Osteoblast (primary cell): ENCODE measurements at regions not wholly inside any gene's neighbourhood (a gene's known extent, or its start where the extent isn't known, plus 50 kb on each side); places are given as distances from the start of the nearest gene placed in this dataset.

Experiments
- DNase-seq: peaks from one replicate; pipeline ENCODE4 v3.0.0; 2011; ENCODE audit warnings: low spot score, mixed read lengths; ENCODE audit not compliant: insufficient read length; ENCODE audit errors: missing footprints
- H2AFZ ChIP-seq: 2 replicates; pipeline ENCODE4 v1.6.0; 2011; ENCODE audit warnings: mild to moderate bottlenecking, low read length
- H3K27ac ChIP-seq: 2 replicates; pipeline ENCODE4 v1.5.1; 2011; ENCODE audit warnings: mild to moderate bottlenecking, low read depth, low read length, moderate library complexity
- H3K27me3 ChIP-seq: 2 replicates; pipeline ENCODE4 v1.6.0; 2012; ENCODE audit warnings: mild to moderate bottlenecking, control low read depth, inconsistent platforms, low read length, moderate library complexity; ENCODE audit not compliant: insufficient read depth
- H3K36me3 ChIP-seq: 2 replicates; pipeline ENCODE4 v1.5.1; 2011; ENCODE audit warnings: mild to moderate bottlenecking, low read length, control low read depth, moderate library complexity; ENCODE audit not compliant: insufficient read depth
- H3K4me1 ChIP-seq: 2 replicates; pipeline ENCODE4 v1.5.1; 2011; ENCODE audit warnings: mild to moderate bottlenecking, low read length, control low read depth, moderate library complexity; ENCODE audit not compliant: insufficient read depth
- H3K4me2 ChIP-seq: 2 replicates; pipeline ENCODE4 v1.6.0; 2011; ENCODE audit warnings: mild to moderate bottlenecking, low read length; ENCODE audit not compliant: insufficient read depth
- H3K4me3 ChIP-seq: fragments of 200-600 bp; sonication (generic); 3 replicates; pipeline ENCODE4 v1.5.1; 2012; ENCODE audit warnings: mild to moderate bottlenecking, low read length, inconsistent platforms; ENCODE audit not compliant: insufficient read depth
- H3K79me2 ChIP-seq: 2 replicates; pipeline ENCODE4 v1.6.0; 2012; ENCODE audit warnings: mild to moderate bottlenecking, low read length, control low read depth, inconsistent platforms; ENCODE audit not compliant: insufficient read depth
- H3K9me3 ChIP-seq: 2 replicates; pipeline ENCODE4 v1.5.1; 2011; ENCODE audit warnings: low read depth, low read length, control low read depth
- H4K20me1 ChIP-seq: 2 replicates; pipeline ENCODE4 v1.6.0; 2012; ENCODE audit warnings: mild to moderate bottlenecking, low read length, control low read depth; ENCODE audit not compliant: insufficient read depth
- TF ChIP-seq, protein P1 (sequence below): IDR thresholded peaks from 2 replicates; pipeline ENCODE4 v1.5.1; 2011; ENCODE audit warnings: mild to moderate bottlenecking, low read depth, low read length, moderate library complexity; ENCODE audit errors: extremely low read depth

DNA sequence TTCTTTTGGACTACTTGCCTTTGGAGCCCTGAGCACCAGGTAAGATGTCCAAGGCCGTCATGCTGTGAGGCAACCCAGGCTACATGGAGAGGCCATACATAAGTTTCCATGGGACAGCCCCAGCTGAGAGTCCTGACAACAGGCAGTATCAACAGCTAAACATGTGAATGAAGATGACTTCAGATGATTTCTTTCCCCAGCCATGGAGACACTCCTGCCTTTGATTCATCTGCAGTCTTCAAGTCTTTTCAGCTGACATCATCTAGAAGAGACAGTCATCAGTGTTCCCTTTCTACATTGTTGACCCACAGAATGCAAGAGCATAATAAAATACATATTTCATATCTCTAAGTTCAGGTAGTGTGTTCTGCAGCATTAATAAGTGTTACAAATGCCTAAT is 398.7 kb downstream of the BTG1 start:
- TF ChIP-seq, protein P1, sequence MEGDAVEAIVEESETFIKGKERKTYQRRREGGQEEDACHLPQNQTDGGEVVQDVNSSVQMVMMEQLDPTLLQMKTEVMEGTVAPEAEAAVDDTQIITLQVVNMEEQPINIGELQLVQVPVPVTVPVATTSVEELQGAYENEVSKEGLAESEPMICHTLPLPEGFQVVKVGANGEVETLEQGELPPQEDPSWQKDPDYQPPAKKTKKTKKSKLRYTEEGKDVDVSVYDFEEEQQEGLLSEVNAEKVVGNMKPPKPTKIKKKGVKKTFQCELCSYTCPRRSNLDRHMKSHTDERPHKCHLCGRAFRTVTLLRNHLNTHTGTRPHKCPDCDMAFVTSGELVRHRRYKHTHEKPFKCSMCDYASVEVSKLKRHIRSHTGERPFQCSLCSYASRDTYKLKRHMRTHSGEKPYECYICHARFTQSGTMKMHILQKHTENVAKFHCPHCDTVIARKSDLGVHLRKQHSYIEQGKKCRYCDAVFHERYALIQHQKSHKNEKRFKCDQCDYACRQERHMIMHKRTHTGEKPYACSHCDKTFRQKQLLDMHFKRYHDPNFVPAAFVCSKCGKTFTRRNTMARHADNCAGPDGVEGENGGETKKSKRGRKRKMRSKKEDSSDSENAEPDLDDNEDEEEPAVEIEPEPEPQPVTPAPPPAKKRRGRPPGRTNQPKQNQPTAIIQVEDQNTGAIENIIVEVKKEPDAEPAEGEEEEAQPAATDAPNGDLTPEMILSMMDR = no peak
- peak; percentile 6 for DNase-seq
- H3K36me3 ChIP-seq = no peaks in the 10 kb centered on the region
- H3K27me3 ChIP-seq = no peaks in the 10 kb centered on the region
- no peak overlapping the region for H3K4me3 ChIP-seq
- H3K79me2 ChIP-seq = no peaks in the 10 kb centered on the region
- no peak overlapping the region for H3K4me2 ChIP-seq
- no peak overlapping the region for H3K27ac ChIP-seq
- no peaks in the 10 kb centered on the region for H3K9me3 ChIP-seq
- no peak overlapping the region for H2AFZ ChIP-seq
- H4K20me1 ChIP-seq = no peaks in the 10 kb centered on the region
- peaks cover 2% of the 10 kb centered on the region for H3K4me1 ChIP-seq

DNA sequence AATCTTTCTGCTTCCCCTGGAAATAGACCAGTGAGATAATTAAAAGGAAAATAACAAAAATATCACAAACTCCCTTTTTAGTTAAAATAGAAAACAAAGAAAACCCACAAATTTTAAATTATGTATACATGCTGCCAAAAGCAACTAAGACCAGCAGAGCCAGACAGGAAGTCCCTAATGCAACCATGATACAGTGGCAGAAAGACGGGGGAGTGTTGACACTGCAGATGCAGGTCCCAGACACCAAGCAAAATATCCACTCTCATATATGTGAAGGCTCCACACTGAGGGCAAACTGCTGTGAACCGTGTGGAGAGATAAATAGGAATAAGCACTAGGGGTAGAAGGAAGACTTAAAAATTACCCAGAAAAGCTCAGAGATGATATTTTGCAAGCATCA is 401.0 kb downstream of the BTG1 start:
- Histone ChIP-seq H3K79me2 (no peaks in the 10 kb centered on the region), H3K4me2 (peak overlapping the region; percentile 58), H3K4me1 (peaks cover 2% of the 10 kb centered on the region), H3K9me3 (no peaks in the 10 kb centered on the region), H3K27ac (no peak overlapping the region), H3K36me3 (no peaks in the 10 kb centered on the region), H2AFZ (peak overlapping the region; percentile 80), H3K27me3 (no peaks in the 10 kb centered on the region), H4K20me1 (no peaks in the 10 kb centered on the region), H3K4me3 (peak overlapping the region; percentile 27)
- TF ChIP-seq, protein P1 = no peak
- no peak for DNase-seq

DNA sequence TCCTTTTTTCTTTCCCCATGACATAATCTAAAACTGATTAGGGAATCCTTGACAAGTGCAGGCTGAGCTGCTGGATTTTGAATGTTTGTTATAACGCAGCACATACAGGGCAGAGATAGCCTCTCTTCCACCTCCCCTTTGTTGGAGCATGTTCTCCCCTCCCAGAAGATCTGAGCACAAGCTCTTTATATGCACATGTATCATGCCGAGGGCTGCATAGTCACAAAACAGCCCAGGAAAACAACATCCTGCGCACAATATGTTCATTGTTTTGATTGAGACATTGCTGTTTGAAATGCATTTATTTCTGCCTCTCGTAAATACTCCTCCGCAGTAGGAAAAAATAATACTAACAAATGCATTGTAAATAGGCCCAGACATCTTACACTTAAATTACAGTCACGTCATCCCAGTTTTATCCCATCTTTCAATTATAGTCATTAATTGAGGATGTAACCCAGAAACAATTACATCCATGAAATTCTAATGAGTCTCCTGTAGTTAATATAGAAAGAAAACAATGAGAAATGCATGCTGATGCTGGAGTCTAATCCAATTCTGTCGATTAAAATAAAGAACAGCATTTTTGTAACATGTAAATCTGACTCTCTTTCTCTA is 401.8 kb downstream of the BTG1 start:
- DNase-seq = no peak
- Histone ChIP-seq H4K20me1 (no peaks in the 10 kb centered on the region), H3K4me2 (no peak overlapping the region), H3K27me3 (no peaks in the 10 kb centered on the region), H3K9me3 (no peaks in the 10 kb centered on the region), H3K79me2 (no peaks in the 10 kb centered on the region), H3K27ac (no peak overlapping the region), H3K36me3 (no peaks in the 10 kb centered on the region), H3K4me3 (no peak overlapping the region), H2AFZ (no peak overlapping the region), H3K4me1 (peaks cover 2% of the 10 kb centered on the region)
- TF ChIP-seq, protein P1 = no peak

DNA sequence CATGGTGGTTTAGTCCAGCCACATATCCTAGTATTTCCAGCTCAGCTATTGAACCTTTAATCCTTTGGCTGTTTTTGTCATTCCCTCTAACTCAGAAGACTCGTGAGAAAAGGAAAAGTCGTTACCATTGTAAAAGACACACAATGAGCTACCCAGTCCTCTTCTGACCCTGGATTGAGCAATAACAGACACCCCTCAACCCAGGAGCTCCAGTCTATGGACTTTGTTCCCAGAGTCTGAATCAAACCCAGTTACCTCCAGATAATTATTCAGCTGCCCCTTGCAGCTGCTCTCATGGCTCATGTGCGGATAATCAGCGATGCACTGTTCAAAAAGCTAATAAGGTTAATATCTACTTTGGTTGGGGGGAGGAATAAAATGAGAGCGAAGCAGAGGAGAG is 402.4 kb downstream of the BTG1 start:
- H3K4me3 ChIP-seq = no peak overlapping the region
- peaks cover 2% of the 10 kb centered on the region for H3K4me1 ChIP-seq
- no peaks in the 10 kb centered on the region for H3K79me2 ChIP-seq
- H3K36me3 ChIP-seq = no peaks in the 10 kb centered on the region
- no peak overlapping the region for H2AFZ ChIP-seq
- no peaks in the 10 kb centered on the region for H4K20me1 ChIP-seq
- TF ChIP-seq, protein P1 = no peak
- H3K9me3 ChIP-seq = no peaks in the 10 kb centered on the region
- H3K27ac ChIP-seq = no peak overlapping the region
- H3K4me2 ChIP-seq = no peak overlapping the region
- no peak for DNase-seq
- H3K27me3 ChIP-seq = no peaks in the 10 kb centered on the region
